22Rv1 (cell line): ENCODE measurements at regions not wholly inside any gene's neighbourhood (a gene's known extent, or its start where the extent isn't known, plus 50 kb on each side); places are given as distances from the start of the nearest gene placed in this dataset.
A peak's percentile ranks its signal among the peaks of the same experiment; 100 is the strongest.

Source experiments
- ZFX ChIP-seq: fragments of 450-650 bp; IDR thresholded peaks from 2 replicates; pipeline ENCODE4 v1.6.1; 2017; ENCODE audit warnings: antibody characterized with exemption, borderline replicate concordance
- TF ChIP-seq, protein P1 (sequence below): fragments of 450-650 bp; IDR thresholded peaks from 2 replicates; pipeline ENCODE4 v1.5.1; 2017; ENCODE audit warnings: mild to moderate bottlenecking

DNA sequence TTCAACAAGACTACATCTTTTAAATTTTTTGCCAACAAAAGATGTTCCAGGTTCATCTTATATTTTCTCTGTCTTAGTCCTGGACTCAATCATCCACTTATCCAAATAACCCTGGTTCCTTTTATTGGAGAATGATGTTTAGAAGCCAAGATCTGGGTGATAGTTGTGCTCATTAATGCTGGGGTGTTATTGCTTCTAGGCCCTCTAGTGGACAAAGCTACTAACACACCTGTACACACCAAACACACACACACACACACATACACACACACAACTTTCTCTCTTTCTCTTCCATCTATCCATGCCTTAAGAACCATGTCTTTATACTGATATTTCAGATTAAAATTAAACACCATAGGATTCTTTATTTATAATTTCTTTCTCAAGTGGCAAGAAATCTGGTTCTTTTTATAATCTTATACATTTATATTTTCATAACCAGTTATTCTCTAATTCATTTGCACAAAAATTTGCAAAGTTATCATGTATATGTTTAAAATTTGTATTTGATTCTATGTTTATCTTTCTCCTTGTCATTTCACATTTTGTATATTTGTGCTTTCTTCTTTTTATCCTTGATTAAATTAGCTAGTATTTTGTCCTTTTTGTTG, 179.1 kb upstream of the SMIM23 start:
- TF ChIP-seq, protein P1, sequence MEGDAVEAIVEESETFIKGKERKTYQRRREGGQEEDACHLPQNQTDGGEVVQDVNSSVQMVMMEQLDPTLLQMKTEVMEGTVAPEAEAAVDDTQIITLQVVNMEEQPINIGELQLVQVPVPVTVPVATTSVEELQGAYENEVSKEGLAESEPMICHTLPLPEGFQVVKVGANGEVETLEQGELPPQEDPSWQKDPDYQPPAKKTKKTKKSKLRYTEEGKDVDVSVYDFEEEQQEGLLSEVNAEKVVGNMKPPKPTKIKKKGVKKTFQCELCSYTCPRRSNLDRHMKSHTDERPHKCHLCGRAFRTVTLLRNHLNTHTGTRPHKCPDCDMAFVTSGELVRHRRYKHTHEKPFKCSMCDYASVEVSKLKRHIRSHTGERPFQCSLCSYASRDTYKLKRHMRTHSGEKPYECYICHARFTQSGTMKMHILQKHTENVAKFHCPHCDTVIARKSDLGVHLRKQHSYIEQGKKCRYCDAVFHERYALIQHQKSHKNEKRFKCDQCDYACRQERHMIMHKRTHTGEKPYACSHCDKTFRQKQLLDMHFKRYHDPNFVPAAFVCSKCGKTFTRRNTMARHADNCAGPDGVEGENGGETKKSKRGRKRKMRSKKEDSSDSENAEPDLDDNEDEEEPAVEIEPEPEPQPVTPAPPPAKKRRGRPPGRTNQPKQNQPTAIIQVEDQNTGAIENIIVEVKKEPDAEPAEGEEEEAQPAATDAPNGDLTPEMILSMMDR, result peak; percentile 70
- no peak for TF ChIP-seq ZFX
